NCI-H524 treated with DMSO at 0.1 percent for 48 hours (cell line): ENCODE measurements at regions not wholly inside any gene's neighbourhood (a gene's known extent, or its start where the extent isn't known, plus 50 kb on each side); places are given as distances from the start of the nearest gene placed in this dataset.

Experiments
- DNase-seq: peaks from one replicate; lab custom pipeline; 2025; lab: John Stamatoyannopoulos, UW

DNA sequence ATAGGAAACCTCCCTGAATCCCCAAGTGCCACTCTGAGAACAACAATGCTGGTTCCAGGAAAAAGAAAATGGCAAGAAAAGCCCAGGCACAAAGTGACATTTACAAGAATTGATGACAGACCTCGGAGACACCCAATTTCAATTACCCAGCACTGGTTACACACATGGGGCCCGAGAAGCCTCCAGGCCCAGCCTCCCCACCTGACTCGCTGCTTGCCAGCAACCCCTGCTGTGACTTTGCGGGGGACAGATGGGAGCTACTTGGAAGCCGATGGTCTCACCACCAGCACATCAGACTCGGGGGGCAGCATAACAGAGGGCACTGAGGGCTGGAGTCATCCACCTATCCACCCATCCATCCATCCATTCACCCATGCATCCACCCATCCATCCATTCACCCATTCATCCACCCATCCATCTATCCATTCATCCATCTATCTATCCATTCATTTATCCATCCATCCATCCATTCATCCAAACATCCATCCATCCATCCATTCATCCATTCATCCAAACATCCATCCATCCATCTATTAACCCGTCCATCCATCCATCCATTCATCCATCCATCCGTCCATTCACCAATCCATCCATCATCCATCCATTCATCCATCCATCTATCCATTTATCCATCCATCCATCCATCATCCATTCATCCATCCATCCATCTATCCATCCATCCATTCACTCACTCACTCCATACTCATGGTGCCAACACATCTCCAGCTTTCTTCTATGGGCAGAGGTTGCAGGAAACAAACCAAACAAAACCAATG lies 567.6 kb downstream of the BRD1 start:
- no peak for DNase-seq

GRCh38 chr22:49258107-49259010 lies 569.3 kb downstream of the BRD1 start:
- no peak for DNase-seq

- DNase-seq: no peak
These were observed 570.1 kb downstream of the BRD1 start for GRCh38 chr22:49257551-49257961.

DNA sequence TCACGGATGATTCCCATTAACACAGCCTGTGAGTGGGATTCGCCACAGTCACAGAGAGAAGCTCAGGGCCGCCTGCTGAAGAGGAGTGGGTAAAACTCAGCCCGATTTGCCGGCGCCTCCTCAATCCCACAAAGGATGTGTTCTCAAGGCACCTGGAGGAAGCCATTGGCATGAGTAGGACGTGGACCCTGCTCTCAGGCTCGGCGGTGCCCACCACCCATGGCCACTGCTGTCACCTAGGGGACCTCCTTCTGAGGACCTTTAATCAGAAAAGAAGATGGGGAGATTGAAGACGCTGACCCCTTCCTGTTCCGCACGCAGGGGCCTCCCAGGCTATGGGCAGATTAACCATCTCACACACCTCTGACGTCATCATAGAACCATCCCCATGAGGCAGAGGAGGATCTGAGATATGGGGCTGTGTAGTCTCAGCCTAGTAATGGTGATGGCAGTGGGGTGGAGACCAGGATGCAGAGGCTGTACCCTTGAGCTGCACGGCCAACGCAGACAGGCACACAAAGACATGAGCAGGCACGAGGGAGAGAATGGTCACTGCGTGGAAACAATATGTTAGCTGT lies 571.8 kb downstream of the BRD1 start:
- DNase-seq: no peak

DNA sequence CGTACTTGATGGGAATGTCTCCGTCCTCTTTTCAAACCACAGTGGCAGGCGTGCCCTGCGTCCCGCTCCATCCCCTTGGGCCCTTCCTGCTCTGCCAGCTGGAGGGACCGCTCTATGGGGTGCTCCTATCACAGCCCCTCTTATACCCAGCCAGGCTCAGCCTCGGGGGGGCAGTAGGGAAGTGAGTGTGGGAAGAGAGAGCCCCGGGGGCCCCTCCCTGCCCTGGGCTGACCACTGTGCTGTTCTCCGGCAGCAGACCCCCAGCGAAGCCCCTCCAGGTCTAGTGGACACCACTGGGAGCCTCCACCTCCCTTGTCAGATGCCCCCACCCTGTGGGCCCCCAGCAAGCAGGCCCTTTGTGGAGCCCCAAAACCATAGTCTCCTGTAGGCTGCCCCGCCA lies 572.5 kb downstream of the BRD1 start:
- no peak for DNase-seq

- no peak for DNase-seq
These were observed 574.0 kb downstream of the BRD1 start for GRCh38 chr22:49253656-49254055.

- DNase-seq: no peak
These were observed 576.3 kb downstream of the BRD1 start for GRCh38 chr22:49251371-49251770.

DNA sequence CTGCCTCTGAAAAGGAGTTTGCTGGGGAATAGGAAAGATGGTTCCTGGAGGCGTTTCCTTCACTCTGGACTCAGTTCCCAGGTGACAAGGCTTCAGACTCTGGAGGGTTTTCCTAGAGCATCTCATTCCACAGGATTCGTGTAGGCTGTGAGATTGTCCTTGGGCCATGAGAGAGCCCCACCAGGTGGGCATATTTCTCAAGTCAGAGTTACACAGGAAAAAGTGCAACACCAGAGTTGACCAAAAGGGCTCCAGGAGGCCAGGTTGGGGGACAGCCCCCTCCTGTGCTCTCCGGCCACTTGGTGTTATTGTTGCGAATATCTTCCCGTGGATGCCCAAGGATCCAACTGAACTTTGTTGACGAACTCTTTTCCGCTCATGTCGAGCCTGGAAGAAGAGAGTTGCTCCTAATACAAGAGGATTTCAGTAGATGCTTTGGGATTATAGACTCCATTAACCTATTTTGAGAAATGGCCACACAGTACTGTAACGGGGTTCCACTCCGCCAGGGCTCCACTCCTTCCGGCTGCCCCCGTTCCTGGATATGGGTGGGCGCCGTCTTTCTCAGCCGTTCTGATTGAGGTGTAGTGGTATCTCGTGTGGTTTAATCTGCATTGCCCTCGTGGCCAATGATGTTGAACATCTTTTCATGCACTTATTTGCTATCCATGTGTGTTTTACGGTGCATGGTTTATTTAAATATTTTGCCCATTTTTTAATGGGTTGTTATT lies 580.3 kb downstream of the BRD1 start:
- no peak for DNase-seq

- no peak for DNase-seq
These were observed 582.9 kb downstream of the BRD1 start for GRCh38 chr22:49244466-49245420.

GRCh38 chr22:49243965-49244364 lies 583.7 kb downstream of the BRD1 start:
- DNase-seq: no peak

- no peak for DNase-seq
These were observed 584.3 kb downstream of the BRD1 start for GRCh38 chr22:49243335-49243734.

DNA sequence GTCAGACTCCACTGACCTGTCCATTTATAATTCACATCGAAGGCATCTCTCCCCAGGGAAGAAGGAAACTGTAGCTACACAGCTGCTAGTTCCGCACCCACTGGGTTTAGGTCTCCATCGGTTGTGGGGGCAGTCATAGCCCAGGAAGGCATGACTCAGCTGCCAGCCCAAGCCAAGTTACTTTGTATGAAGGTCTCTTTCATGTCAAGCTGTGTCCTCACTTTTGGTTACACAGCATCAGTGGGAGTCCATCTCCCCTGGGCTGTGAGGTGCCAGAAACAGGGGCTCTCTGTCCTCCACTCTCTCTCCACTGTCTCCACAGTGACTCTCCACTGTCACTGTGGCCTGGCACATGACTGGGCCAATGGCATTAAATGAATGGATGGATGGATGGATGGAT lies 585.2 kb downstream of the BRD1 start:
- no peak for DNase-seq

DNA sequence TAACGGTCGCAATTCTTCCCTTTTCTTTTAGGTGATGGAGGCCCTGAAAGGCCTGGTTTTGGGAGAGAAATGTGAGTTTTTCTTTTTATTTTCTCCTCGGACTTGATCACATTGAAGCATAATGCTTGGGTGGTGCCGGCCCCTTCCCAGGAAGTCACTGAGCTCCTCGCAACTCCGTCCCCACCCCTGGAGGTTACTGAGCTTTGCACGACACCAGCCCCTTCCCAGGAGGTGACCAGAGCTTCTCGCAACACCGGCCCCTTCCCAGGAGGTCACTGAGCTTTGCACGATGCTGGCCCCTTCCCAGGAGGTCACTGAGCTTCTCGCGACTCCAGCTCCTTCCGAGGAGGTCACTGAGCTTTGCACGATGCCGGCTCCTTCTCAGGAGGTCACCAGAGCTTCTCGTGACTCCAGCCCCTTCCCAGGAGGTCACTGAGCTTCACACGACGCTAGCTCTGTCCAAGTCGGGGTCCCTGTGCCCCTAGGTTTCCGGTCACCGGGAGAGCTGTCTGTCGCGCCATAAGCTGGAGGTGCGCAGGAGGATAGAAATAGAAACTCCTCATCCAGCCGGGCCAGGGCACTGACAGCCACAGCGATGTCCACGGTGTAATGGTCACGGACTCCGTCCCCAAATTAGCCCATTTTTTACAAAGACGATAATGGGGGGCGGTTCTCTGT lies 586.4 kb downstream of the BRD1 start:
- DNase-seq: no peak

GRCh38 chr22:49240472-49240871 lies 587.2 kb downstream of the BRD1 start:
- DNase-seq: no peak

DNA sequence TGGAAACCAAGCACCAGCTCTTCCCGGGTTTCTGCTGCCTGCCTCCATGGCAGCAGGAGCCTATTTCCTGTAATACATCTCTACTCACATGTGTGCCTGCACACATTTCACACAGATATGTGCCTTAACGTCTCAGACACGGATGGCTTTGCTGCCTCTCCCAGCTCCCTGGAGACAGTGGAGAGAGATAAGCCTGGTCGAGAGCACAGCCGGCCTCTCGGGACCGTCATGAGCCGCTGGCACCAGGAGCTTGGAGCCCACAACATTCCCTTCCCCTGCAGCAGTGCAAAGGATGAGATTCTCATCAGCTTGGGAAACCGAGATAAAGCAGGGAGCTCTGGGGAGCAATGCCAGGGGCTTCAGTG lies 587.7 kb downstream of the BRD1 start:
- no peak for DNase-seq

GRCh38 chr22:49239264-49240015 lies 588.2 kb downstream of the BRD1 start:
- DNase-seq: no peak

DNA sequence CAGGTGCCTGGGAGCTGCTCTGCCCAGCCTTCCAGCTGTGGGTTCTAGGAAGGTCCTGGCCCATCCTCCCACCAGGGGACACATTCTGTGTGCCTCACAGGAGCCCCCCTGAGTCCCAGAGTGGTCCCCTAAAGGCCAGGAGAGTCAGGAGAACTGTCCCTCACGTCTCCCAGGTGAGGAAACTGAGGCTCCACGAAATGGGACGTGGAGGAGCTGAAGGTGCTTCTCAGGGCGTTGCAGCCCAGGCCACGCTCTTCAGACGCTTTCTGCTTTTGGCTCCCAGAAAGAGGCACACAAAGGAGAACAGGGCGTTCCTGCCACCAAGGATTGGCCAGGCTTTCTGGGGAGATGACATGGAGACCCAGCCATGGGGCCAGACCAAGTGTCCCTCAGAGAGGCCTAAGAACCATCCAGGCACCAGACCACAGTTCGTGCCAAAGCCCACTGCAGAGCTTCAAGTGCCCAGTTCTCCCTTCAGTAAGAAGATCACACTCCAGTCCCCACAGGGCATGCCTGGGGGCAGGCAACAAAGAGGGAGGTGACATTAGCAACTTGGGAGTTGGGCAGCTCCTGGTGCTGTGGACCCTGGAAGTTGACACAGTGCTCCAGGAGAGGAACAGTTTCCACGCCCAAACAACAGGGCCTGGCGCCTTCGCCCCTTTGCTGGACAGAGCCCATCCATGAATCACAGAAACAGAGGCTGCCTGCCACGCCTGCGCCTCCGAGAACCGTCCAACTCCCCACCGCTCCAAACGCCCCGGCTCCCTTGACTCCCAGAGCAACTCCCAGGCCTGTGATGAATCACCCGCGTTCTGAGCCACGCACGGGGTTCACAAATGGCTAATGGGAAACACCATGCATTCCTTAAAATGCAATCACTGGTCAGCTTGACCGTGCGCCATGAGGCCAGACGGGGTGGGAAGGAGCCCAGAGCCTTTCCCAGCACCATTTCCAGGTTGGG lies 589.2 kb downstream of the BRD1 start:
- no peak for DNase-seq

DNA sequence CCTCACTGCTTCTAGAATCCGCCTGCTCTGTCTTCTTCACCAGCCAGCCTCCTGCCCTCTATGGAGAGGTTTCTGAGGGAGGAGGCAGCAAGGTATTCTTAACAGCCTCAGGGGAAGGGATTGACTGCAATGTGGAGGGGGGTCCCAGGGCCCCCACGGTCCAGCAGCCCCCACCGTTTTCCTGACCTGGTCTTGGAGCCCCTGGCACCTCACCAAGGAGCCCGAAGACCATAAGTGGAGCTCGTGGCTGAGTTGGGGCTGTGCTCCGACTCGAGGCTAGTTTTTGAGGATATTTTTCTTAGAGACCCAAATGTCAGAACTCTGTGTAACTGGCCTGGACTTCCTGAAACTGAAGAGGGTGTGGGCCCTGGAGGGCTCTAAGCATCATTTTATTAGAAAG lies 590.0 kb downstream of the BRD1 start:
- DNase-seq: no peak

GRCh38 chr22:49237279-49237678 lies 590.4 kb downstream of the BRD1 start:
- no peak for DNase-seq
